Esophagus muscularis mucosa (tissue), 4 donors: ENCODE measurements at regions not wholly inside any gene's neighbourhood (a gene's known extent, or its start where the extent isn't known, plus 50 kb on each side); places are given as distances from the start of the nearest gene placed in this dataset.

Experiments used
- DNase-seq: peaks from one replicate; pipeline ENCODE4 v3.0.0-alpha.2; 2017; ENCODE audit errors: extremely low spot score
- H3K27ac ChIP-seq, 4 donors: fragments of 200-600 bp; sonication (generic); replicated peaks in 1 of 4; 1 replicate in 3 of 4; 2 replicates in 1 of 4; pipeline ENCODE4 v1.5.1; 2016 to 2019; ENCODE audit warnings: mild to moderate bottlenecking in 1 of 4
- H3K27me3 ChIP-seq, 4 donors: fragments of 200-600 bp; sonication (generic); one replicate each; pipeline versions ENCODE4 v1.5.1 to v1.6.0; 2016 to 2019
- H3K36me3 ChIP-seq, 4 donors: fragments of 200-600 bp; sonication (generic); one replicate each; pipeline ENCODE4 v1.5.1; 2016 to 2019
- H3K4me1 ChIP-seq, 4 donors: fragments of 200-600 bp; sonication (generic); one replicate each; pipeline ENCODE4 v1.5.1; 2016 to 2019
- H3K4me3 ChIP-seq, 4 donors: fragments of 200-600 bp; sonication (generic); 1 replicate in 2 of 4; 2 replicates in 2 of 4; pipeline ENCODE4 v1.5.1; 2016 to 2019; ENCODE audit warnings: mild to moderate bottlenecking in 4 of 4, moderate library complexity in 1 of 4
- H3K9me3 ChIP-seq, 4 donors: fragments of 200-600 bp; sonication (generic); 1 replicate in 3 of 4; 2 replicates in 1 of 4; pipeline ENCODE4 v1.5.1; 2016 to 2019
- CTCF ChIP-seq, 3 experiments: fragments of 200-600 bp in 2 of 3; fragments of 450-650 bp in 1 of 3; sonication (generic) in 2 of 3; IDR thresholded peaks; one replicate each; pipeline ENCODE4 v1.5.1; 2017 to 2019; ENCODE audit warnings: antibody characterized with exemption in 3 of 3, mild to moderate bottlenecking in 2 of 3, moderate library complexity in 1 of 3
- EP300 ChIP-seq: sonication (generic); formaldehyde crosslinking; IDR thresholded peaks from one replicate; pipeline ENCODE4 v1.6.1; 2017; ENCODE audit warnings: antibody characterized with exemption
- POLR2A ChIP-seq: fragments of 450-650 bp; IDR thresholded peaks from one replicate; pipeline ENCODE4 v1.6.1; 2017; ENCODE audit warnings: antibody characterized with exemption, moderate library complexity, mild to moderate bottlenecking, low read depth
- POLR2AphosphoS5 ChIP-seq, 2 donors: sonication (generic); formaldehyde crosslinking; IDR thresholded peaks; one replicate each; pipeline ENCODE4 v1.6.1; 2017; ENCODE audit warnings: antibody characterized with exemption in 2 of 2
- WGBS: methylation state at CpG from one replicate; pipeline ENCODE4 v1.1.5; 2018; 5-methylcytosine and 5-hydroxymethylcytosine counted together
- intact Hi-C: fragments of 100-400 bp; cut with DNase I; formaldehyde crosslinking; loops from one replicate; pipeline ENCODE4 v1.15.1; 2023

DNA sequence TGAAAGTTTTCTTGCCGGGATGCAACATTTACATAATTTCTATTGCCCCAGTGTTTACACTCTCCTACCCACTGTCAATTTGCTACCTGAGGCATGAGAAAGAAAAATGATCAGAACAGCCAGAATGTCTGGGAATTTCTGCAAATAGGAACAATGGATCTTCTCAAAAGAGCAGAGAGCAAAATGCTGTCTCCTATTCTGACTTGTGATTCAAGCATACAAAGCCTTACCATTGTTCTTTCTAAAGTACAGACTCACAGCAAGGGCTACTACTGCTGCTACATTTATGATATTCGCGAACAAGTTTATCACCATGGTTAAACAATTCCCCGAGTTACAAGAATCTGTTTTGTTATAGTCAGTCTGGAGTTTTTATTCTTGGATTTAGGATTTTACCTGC is 329.9 kb upstream of the CELF2 start:
- WGBS = 76% methylated on average over 4 of the region's 4 CpGs
- H3K4me1 ChIP-seq = no peaks in the 10 kb centered on the region
- no peaks in the 10 kb centered on the region for H3K36me3 ChIP-seq
- TF ChIP-seq EP300 (no peak), POLR2AphosphoS5 (IDR thresholded peaks at IDR 0.05) (no peak), POLR2A (no peak), CTCF (IDR thresholded peaks at IDR 0.05) (no peak)
- H3K4me3 ChIP-seq = no peak overlapping the region
- DNase-seq = no peak
- no peak overlapping the region for H3K27ac ChIP-seq
- no peaks in the 10 kb centered on the region for H3K9me3 ChIP-seq
- H3K27me3 ChIP-seq = no peaks in the 10 kb centered on the region
- intact Hi-C loops = no loop called here

- intact Hi-C loops = no loop called here
- no peaks in the 10 kb centered on the region for H3K9me3 ChIP-seq
- no peak overlapping the region for H3K4me3 ChIP-seq
- H3K4me1 ChIP-seq = no peaks in the 10 kb centered on the region
- 40% methylated on average over 3 of the region's 3 CpGs for WGBS
- DNase-seq = no peak
- TF ChIP-seq POLR2AphosphoS5 (IDR thresholded peaks at IDR 0.05) = no peak
- TF ChIP-seq EP300 = no peak
- TF ChIP-seq CTCF (IDR thresholded peaks at IDR 0.05) = no peak
- TF ChIP-seq POLR2A = no peak
- H3K36me3 ChIP-seq = no peaks in the 10 kb centered on the region
- no peaks in the 10 kb centered on the region for H3K27me3 ChIP-seq
- H3K27ac ChIP-seq = no peak overlapping the region
These were observed 318.2 kb upstream of the CELF2 start for GRCh38 chr10:10699427-10699826.

DNA sequence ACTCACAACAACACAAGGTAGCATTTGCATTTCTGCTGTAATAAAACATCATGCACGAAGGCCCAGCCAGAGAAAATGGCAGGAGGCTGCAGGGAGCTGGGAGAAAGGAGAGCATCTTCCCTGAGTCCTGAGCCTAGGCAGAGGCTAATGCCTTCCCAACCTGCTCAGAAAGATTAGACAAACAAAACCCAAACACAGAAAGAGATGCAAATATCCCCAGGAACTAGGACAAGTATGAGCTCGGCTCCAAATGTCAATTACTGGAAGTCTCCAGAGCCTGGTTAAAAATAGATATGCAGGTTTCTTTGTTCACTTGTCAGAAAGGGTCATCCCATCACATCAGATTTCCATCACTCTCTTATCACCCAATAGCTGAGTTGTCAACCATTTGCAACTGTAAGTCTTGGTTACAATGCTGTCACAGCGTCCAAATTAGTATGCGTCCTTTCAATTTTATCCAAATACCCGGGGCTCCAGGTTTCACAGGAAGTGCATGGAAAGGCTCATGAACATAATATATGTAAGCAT is 316.5 kb upstream of the CELF2 start:
- WGBS = 78% methylated on average over 5 of the region's 5 CpGs

DNA sequence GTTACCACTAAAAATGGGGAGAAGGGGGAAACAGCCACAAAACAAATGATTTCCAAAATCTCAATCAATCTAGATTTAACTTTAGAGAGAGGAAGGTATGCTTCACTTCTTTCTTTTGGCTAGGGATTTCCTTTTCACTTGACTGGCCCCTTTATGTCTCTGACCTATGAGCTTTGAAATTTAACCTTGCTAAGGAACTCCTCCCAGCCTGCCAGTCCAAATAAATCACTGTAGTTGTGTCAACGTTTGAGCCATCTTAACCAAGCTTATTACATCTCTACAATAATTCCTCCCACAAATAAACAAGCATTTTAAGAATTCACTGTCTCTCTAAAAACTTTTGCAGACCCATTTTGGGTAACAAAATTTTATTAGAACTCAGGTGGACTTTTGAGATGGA is 315.5 kb upstream of the CELF2 start:
- Histone ChIP-seq H3K27me3 (no peaks in the 10 kb centered on the region), H3K4me3 (no peak overlapping the region), H3K9me3 (no peaks in the 10 kb centered on the region), H3K4me1 (no peaks in the 10 kb centered on the region), H3K27ac (no peak overlapping the region), H3K36me3 (no peaks in the 10 kb centered on the region)
- TF ChIP-seq EP300 (no peak), POLR2AphosphoS5 (IDR thresholded peaks at IDR 0.05) (no peak), POLR2A (no peak), CTCF (IDR thresholded peaks at IDR 0.05) (no peak)
- no peak for DNase-seq
- WGBS = 36% methylated on average over 1 of the region's 1 CpG
- intact Hi-C loops = no loop called here

More for the DNA sequence above, 316.5 kb upstream of the CELF2 start:
- Histone ChIP-seq H3K27me3 (no peaks in the 10 kb centered on the region), H3K36me3 (no peaks in the 10 kb centered on the region), H3K9me3 (no peaks in the 10 kb centered on the region), H3K27ac (no peak overlapping the region), H3K4me3 (no peak overlapping the region), H3K4me1 (no peaks in the 10 kb centered on the region)
- no peak for DNase-seq
- no peak for TF ChIP-seq EP300
- no peak for TF ChIP-seq CTCF (IDR thresholded peaks at IDR 0.05)
- no peak for TF ChIP-seq POLR2A
- no peak for TF ChIP-seq POLR2AphosphoS5 (IDR thresholded peaks at IDR 0.05)
- intact Hi-C loops = no loop called here

- no peak for DNase-seq
These were observed 314.3 kb upstream of the CELF2 start for GRCh38 chr10:10703382-10703781.

More at GRCh38 chr10:10703382-10703781, 314.3 kb upstream of the CELF2 start:
- no peaks in the 10 kb centered on the region for H3K4me1 ChIP-seq
- H3K36me3 ChIP-seq = no peaks in the 10 kb centered on the region
- no peak overlapping the region for H3K27ac ChIP-seq
- H3K27me3 ChIP-seq = no peaks in the 10 kb centered on the region
- 94% methylated on average over 2 of the region's 2 CpGs for WGBS
- no peak for TF ChIP-seq EP300
- no peak for TF ChIP-seq POLR2A
- TF ChIP-seq CTCF (IDR thresholded peaks at IDR 0.05) = no peak
- no peak for TF ChIP-seq POLR2AphosphoS5 (IDR thresholded peaks at IDR 0.05)
- intact Hi-C loops = no loop called here
- no peaks in the 10 kb centered on the region for H3K9me3 ChIP-seq
- H3K4me3 ChIP-seq = no peak overlapping the region
